Epidermal melanocyte (primary cell): ENCODE measurements at regions not wholly inside any gene's neighbourhood (a gene's known extent, or its start where the extent isn't known, plus 50 kb on each side); places are given as distances from the start of the nearest gene placed in this dataset.
A peak's percentile ranks its signal among the peaks of the same experiment; 100 is the strongest.

Experiments used
- DNase-seq: peaks from one replicate; pipeline ENCODE4 v3.0.0; 2011; ENCODE audit warnings: low spot score; ENCODE audit not compliant: insufficient read length

GRCh38 chr10:29925771-29926692 lies 133.4 kb downstream of the JCAD start:
- DNase-seq: no peak

- no peak for DNase-seq
These were observed 134.9 kb downstream of the JCAD start for GRCh38 chr10:29924436-29924835.

- DNase-seq: no peak
These were observed 135.9 kb downstream of the JCAD start for GRCh38 chr10:29923416-29923965.

GRCh38 chr10:29922892-29923291 lies 136.5 kb downstream of the JCAD start:
- DNase-seq: no peak

GRCh38 chr10:29922226-29922625 lies 137.2 kb downstream of the JCAD start:
- no peak for DNase-seq

- no peak for DNase-seq
These were observed 138.3 kb downstream of the JCAD start for GRCh38 chr10:29921071-29921446.

GRCh38 chr10:29920408-29921070 lies 138.8 kb downstream of the JCAD start:
- DNase-seq: no peak

- no peak for DNase-seq
These were observed 140.6 kb downstream of the JCAD start for GRCh38 chr10:29918623-29919400.

GRCh38 chr10:29917311-29917710 lies 142.1 kb downstream of the JCAD start:
- DNase-seq: no peak

GRCh38 chr10:29916669-29917068 lies 142.7 kb downstream of the JCAD start:
- DNase-seq: no peak

- no peak for DNase-seq
These were observed 144.2 kb downstream of the JCAD start for GRCh38 chr10:29914986-29915785.

- DNase-seq: no peak
These were observed 150.4 kb downstream of the JCAD start for GRCh38 chr10:29908962-29909361.

GRCh38 chr10:29900865-29901264 lies 158.5 kb downstream of the JCAD start:
- DNase-seq: no peak

- DNase-seq: no peak
These were observed 161.2 kb downstream of the JCAD start for GRCh38 chr10:29897999-29898716.

GRCh38 chr10:29897430-29897829 lies 162.0 kb downstream of the JCAD start:
- DNase-seq: no peak

GRCh38 chr10:29896053-29896452 lies 163.3 kb downstream of the JCAD start:
- DNase-seq: no peak

- peak; percentile 40 for DNase-seq
These were observed 163.9 kb downstream of the JCAD start for GRCh38 chr10:29895456-29895855.

- DNase-seq: no peak
These were observed 171.1 kb downstream of the JCAD start for GRCh38 chr10:29888321-29888720.

GRCh38 chr10:29886299-29886698 lies 173.1 kb downstream of the JCAD start:
- no peak for DNase-seq

- no peak for DNase-seq
These were observed 176.2 kb downstream of the JCAD start for GRCh38 chr10:29883231-29883630.
